HG03103 (cell line): ENCODE measurements at regions not wholly inside any gene's neighbourhood (a gene's known extent, or its start where the extent isn't known, plus 50 kb on each side); places are given as distances from the start of the nearest gene placed in this dataset.
"Not testable (repeated sequence)": the region's sequence is repeated elsewhere in the genome, so short reads cannot be mapped to it uniquely, and the experiment has no call there.

ENCODE experiments used
- ATAC-seq: cut with Tn5 transposase; IDR thresholded peaks from one replicate; pipeline ENCODE4 v1.9.1; 2021; ENCODE audit warnings: low read depth; ENCODE audit not compliant: unreplicated experiment

DNA sequence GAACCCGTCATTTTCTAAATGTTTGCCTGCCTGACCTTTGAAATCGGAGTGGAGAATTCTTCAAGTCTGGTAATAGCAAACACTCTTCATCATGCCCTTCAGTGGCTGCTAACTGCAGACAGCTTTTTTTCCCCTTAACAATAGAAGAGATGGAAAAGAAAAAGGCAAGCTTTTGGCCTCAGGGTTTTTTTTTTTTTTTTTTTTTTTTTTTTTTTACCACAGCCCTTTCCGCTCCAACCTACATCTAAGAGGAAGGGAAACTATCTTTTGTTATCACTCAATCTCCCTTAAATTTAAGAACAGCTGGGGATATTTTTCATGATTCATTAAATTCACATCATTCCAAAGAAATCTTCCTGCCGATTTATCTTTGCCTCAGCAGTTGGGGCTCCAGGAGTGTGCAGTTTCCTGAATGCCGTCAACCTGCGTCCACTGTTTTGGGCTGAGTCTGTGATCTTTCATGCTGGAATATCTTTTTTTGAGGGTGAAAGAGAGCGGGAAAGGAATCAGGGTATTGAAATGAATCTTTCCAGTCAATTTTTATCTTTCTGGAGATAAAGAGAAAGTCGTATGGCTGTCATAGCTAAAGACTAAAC, 144.5 kb upstream of the SMYD2 start:
- ATAC-seq, result no peak

- ATAC-seq, result no peak
Observed at GRCh38 chr1:214141486-214141885, 139.5 kb upstream of the SMYD2 start.

- no peak for ATAC-seq
Observed at GRCh38 chr1:214143006-214143992, 137.7 kb upstream of the SMYD2 start.

DNA sequence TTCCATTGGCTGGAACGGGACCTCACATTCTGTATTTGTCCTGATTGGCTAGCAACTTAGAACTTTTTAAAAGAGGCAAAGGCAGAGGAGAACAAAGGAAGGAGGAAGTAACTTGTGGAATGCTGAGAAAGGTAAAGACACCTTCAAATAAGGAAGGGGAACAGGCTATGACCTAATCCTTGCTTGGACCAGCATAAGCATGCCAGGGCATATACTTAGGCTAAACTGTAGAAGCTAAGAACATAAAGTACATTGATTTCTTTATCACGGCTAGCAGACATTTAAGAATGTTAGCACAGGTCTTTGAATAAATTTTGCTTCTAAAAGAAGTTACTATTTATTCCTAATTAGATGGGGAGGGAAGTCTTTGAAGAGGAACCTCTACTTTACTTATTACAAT, 136.4 kb upstream of the SMYD2 start:
- not testable (repeated sequence) for ATAC-seq

- ATAC-seq, result no peak
Observed at GRCh38 chr1:214146523-214146922, 134.4 kb upstream of the SMYD2 start.

DNA sequence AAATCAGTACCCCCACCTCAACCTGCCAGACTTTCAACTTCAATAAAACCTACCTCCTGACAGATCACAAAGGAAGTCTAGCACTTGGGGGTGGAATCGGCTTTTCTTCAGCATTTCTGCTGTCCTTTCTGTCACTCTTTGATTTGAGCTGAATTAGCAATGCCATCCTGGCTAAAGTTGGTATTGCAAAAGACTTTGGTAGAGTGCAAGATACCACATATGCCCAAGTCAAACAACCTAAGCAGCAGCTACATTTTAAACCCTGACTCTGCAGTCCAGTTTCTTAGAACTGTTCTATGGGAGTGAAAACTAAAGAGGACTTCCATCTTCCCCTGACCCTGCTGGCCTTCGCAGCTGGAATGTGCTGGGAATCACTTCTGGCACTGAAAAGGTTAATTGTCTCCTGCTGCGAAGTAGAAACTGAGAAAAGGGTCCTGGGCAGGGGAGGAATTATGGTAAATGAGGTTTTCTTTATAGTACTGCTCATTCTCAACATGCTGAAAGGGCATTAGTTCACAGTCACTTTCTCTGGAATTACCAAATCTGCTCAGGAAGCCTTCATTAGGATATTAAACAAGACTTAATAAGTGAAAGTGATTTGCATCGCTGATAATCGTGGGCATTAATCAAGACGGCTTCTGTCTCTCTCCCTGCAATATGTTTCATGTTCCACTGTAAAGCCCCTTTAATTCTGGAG, 126.2 kb upstream of the SMYD2 start:
- ATAC-seq, result no peak

- no peak for ATAC-seq
Observed at GRCh38 chr1:214155987-214156625, 124.9 kb upstream of the SMYD2 start.

DNA sequence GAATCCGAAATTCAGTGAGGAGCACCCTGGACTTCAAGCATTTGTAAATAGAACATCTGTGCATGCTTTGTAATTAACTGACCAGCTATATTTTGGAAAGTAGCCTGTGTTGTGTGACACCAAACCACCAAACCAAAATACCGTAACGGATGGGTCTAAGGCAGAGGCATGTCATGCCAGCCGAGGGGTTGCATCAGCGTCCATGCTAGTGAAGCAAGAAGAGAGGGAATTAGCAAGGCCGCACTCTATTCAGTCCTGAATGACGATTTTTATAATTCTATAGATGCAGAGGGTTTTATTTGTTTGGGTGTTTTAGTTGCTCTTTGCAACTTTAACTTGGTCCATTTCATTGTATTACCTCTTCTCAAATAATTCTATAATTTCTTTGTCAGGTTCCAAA, 116.8 kb upstream of the SMYD2 start:
- ATAC-seq, result no peak

DNA sequence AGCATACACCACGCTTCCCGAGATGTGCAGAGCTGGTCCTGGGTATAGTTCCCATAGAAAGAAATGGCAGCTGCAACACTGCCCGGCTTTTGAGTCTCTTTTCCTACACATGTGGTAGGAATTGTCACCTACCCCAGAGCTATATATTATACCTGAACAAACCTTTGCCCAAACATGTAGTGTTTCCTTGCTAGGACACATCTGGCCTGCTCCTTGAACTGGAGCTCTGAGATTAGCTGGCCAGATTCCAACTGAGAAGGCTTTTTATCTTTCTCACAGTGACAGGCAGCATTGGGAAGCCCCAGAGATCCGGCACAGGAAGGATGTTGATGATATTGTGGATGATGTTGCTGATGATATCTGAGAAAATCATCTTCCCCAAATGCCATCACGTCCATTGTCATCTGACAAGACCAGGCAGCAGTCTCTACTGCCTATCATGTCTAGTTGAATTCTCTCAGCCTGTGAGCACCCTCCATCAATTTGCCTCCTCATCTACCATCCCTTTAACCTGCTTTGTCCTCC, 115.0 kb upstream of the SMYD2 start:
- no peak for ATAC-seq

DNA sequence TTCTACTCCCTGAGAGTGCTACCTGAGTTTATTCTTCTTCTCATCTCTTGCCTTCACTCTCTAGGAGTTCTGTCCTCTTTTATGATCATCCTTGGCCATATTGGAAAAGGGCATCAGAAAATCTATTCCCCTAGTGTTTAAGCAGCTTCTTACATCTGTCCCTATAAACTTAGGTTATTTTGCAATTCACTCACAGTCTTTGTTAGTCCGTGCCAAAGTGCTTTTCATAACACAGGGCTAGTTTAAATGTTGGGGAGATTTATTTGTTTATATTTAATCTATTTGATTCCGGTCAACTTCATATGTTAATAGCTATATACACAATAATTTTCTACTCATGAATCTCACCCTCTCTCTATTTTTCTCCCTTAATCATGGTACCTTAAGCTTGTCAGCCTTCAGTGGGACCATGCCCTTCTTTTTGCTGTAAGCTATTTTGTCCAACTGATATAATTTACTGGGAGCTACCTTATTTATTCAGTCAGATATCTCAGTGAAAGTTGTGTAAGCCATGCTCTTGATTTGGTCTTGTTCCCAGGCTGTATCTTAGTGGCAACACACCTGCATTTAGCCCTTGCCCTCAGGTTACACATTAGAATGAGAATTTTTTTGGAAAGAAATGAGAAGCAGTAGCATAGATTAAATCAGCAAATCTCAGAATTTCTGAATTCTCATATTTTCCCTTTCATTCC, 106.3 kb upstream of the SMYD2 start:
- ATAC-seq, result no peak

GRCh38 chr1:214178102-214178501, 102.9 kb upstream of the SMYD2 start:
- no peak for ATAC-seq

GRCh38 chr1:214184992-214185391, 96.0 kb upstream of the SMYD2 start:
- no peak for ATAC-seq

GRCh38 chr1:214186103-214186824, 94.7 kb upstream of the SMYD2 start:
- no peak for ATAC-seq

DNA sequence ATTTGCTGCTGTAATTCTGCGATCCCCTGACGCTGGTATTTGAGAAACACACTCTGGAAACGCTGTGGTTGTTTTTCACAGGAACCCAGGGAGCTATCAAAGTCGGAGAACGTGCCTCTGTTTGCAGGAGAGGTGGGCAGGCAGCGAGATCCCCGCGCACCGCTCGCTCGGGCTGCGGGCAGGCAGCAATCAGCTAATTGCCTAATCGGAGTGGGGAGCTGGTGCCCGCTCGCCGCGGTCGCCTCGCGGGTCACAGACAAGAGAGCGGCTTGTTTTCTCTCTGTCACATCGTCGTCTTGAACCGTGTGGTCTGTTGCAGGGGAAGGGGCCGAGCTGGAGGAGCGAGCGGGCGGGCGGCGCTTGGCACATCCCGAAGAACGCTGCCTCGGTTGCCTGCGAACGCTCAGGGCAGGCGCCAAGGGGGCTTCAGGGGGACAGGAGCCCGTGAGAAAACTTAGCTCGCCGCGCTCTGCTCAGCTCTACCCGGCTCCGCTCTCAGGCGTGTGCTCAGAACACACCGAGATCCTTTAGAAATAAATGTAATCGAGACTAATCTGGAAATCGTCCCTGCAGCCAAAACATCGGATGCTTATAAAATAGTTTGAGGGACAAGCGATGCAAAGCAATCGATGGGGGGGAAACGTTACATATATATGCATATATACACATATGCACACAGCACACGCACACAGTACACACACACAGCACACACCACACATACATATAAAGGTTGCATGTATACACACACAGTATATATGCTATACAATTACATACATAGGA, 93.6 kb upstream of the SMYD2 start:
- ATAC-seq, result no peak

GRCh38 chr1:214187933-214188332, 93.0 kb upstream of the SMYD2 start:
- no peak for ATAC-seq

GRCh38 chr1:214188835-214189234, 92.1 kb upstream of the SMYD2 start:
- ATAC-seq, result no peak

- ATAC-seq, result no peak
Observed at GRCh38 chr1:214192825-214193643, 87.9 kb upstream of the SMYD2 start.

GRCh38 chr1:214193691-214194090, 87.3 kb upstream of the SMYD2 start:
- no peak for ATAC-seq
